ENCODE measurements at regions not wholly inside any gene's neighbourhood (a gene's known extent, or its start where the extent isn't known, plus 50 kb on each side); places are given as distances from the start of the nearest gene placed in this dataset.

- intact Hi-C loops (cut with DNase I): no loop called here
- ATAC-seq: no peak
- Histone ChIP-seq H3K27ac (no peak overlapping the region), H3K4me3 (no peak overlapping the region), H3K27me3 (ENCODE audit: low read depth) (no peaks in the 10 kb centered on the region), H3K9me3 (no peaks in the 10 kb centered on the region), H3K36me3 (no peaks in the 10 kb centered on the region), H3K4me1 (no peaks in the 10 kb centered on the region)
- no peak for TF ChIP-seq CTCF (IDR thresholded peaks at IDR 0.05)
- no peak for DNase-seq
These were observed 1100.9 kb upstream of the CDH6 start for GRCh38 chr5:30092548-30092947.

GRCh38 chr5:30069441-30070263 is 1123.8 kb upstream of the CDH6 start:
- Histone ChIP-seq H3K4me3 (no peak overlapping the region), H3K9me3 (no peaks in the 10 kb centered on the region), H3K4me1 (no peaks in the 10 kb centered on the region), H3K27ac (no peak overlapping the region), H3K36me3 (no peaks in the 10 kb centered on the region), H3K27me3 (ENCODE audit: low read depth) (no peaks in the 10 kb centered on the region)
- intact Hi-C loops (cut with DNase I): no loop called here
- DNase-seq: peak; percentile 37
- TF ChIP-seq CTCF (IDR thresholded peaks at IDR 0.05): no peak
- ATAC-seq: peak; percentile 19 to 52

- Histone ChIP-seq H3K27me3 (ENCODE audit: low read depth) (no peaks in the 10 kb centered on the region), H3K36me3 (no peaks in the 10 kb centered on the region), H3K27ac (no peak overlapping the region), H3K4me3 (no peak overlapping the region), H3K9me3 (no peaks in the 10 kb centered on the region), H3K4me1 (no peaks in the 10 kb centered on the region)
- no peak for ATAC-seq
- intact Hi-C loops (cut with DNase I): no loop called here
- no peak for DNase-seq
- no peak for TF ChIP-seq CTCF (IDR thresholded peaks at IDR 0.05)
These were observed 1130.0 kb upstream of the CDH6 start for GRCh38 chr5:30063503-30063902.

- H3K27ac ChIP-seq: no peak overlapping the region
- ATAC-seq: no peak
- no peaks in the 10 kb centered on the region for H3K9me3 ChIP-seq
- H3K4me3 ChIP-seq: no peak overlapping the region
- H3K4me1 ChIP-seq: no peaks in the 10 kb centered on the region
- H3K27me3 ChIP-seq (ENCODE audit: low read depth): no peaks in the 10 kb centered on the region
- intact Hi-C loops (cut with DNase I): no loop called here
- H3K36me3 ChIP-seq: no peaks in the 10 kb centered on the region
- no peak for TF ChIP-seq CTCF (IDR thresholded peaks at IDR 0.05)
- DNase-seq: no peak
These were observed 1141.5 kb upstream of the CDH6 start for GRCh38 chr5:30051976-30052375.

- Histone ChIP-seq H3K4me3 (no peak overlapping the region), H3K27me3 (ENCODE audit: low read depth) (no peaks in the 10 kb centered on the region), H3K9me3 (no peaks in the 10 kb centered on the region), H3K36me3 (no peaks in the 10 kb centered on the region), H3K4me1 (no peaks in the 10 kb centered on the region), H3K27ac (no peak overlapping the region)
- intact Hi-C loops (cut with DNase I): no loop called here
- no peak for TF ChIP-seq CTCF (IDR thresholded peaks at IDR 0.05)
- DNase-seq (no peak), ATAC-seq (no peak)
These were observed 1143.2 kb upstream of the CDH6 start for GRCh38 chr5:30050056-30050815.
